NB4 (cell line): ENCODE measurements at regions not wholly inside any gene's neighbourhood (a gene's known extent, or its start where the extent isn't known, plus 50 kb on each side); places are given as distances from the start of the nearest gene placed in this dataset.

Source experiments
- DNase-seq: peaks from one replicate; pipeline ENCODE4 v3.0.0; 2010; ENCODE audit warnings: low read depth
- H3K4me3 ChIP-seq: one replicate; pipeline ENCODE4 v1.5.1; 2011; ENCODE audit warnings: mild to moderate bottlenecking, low read depth, low read length, moderate library complexity
- MAX ChIP-seq: IDR thresholded peaks from 2 replicates; pipeline ENCODE4 v1.6.1; 2011; ENCODE audit warnings: low read depth, low read length
- MYC ChIP-seq: IDR thresholded peaks from 2 replicates; pipeline ENCODE4 v1.6.1; 2011; ENCODE audit warnings: low read depth, low read length
- POLR2A ChIP-seq: IDR thresholded peaks from 2 replicates; pipeline ENCODE4 v1.6.1; 2011; ENCODE audit warnings: mild to moderate bottlenecking; ENCODE audit not compliant: insufficient read length; ENCODE audit errors: extremely low read depth
- TF ChIP-seq, protein P1 (sequence below): IDR thresholded peaks from one replicate; pipeline ENCODE4 v1.5.1; 2012; ENCODE audit warnings: low read depth, low read length

DNA sequence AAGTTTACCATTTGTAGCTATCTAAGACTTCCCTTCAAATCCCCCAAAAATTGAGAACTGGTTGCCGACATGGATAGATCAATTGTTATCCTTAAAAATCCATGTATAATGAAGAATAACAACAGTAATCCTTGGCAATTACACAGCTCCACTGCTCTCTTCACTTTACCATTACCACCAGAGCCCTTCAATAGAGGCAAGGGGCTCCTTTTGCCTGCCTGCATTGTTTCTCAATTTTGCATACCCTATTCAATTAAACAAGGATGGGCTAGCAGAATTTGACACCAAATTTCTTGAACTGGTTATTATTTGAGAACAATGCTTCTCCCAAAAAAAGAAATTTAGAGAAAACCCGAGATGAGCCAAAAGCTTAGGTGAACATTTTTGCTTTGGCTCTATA lies 387.8 kb upstream of the PKN2 start:
- DNase-seq = no peak
- TF ChIP-seq POLR2A (no peak), MYC (no peak), MAX (no peak)
- TF ChIP-seq, protein P1, sequence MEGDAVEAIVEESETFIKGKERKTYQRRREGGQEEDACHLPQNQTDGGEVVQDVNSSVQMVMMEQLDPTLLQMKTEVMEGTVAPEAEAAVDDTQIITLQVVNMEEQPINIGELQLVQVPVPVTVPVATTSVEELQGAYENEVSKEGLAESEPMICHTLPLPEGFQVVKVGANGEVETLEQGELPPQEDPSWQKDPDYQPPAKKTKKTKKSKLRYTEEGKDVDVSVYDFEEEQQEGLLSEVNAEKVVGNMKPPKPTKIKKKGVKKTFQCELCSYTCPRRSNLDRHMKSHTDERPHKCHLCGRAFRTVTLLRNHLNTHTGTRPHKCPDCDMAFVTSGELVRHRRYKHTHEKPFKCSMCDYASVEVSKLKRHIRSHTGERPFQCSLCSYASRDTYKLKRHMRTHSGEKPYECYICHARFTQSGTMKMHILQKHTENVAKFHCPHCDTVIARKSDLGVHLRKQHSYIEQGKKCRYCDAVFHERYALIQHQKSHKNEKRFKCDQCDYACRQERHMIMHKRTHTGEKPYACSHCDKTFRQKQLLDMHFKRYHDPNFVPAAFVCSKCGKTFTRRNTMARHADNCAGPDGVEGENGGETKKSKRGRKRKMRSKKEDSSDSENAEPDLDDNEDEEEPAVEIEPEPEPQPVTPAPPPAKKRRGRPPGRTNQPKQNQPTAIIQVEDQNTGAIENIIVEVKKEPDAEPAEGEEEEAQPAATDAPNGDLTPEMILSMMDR = no peak
- H3K4me3 ChIP-seq = no peak overlapping the region

DNA sequence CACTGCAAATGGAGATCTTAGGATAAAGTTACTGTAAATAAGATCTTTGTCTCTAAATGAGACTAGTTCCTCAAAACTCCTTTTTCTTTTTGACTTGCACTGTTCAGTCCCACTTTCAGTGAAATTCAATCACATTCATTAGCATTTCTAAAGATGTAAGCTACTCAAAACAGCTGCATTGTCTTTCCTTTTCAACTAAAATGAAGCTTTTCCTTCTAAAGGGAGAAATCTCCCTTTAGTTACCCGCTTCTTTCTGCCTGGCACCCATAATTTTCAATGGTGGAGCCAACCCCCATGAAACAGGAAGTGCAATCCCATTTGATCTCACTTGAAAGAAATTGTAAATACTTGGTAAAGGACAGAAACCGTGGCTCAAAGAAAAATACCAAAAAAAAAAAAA lies 387.4 kb upstream of the PKN2 start:
- TF ChIP-seq POLR2A (no peak), MAX (no peak), MYC (no peak)
- no peak for DNase-seq
- no peak overlapping the region for H3K4me3 ChIP-seq

- no peak for TF ChIP-seq POLR2A
- TF ChIP-seq, protein P1 = no peak
- no peak for TF ChIP-seq MAX
- no peak for TF ChIP-seq MYC
- DNase-seq = no peak
- no peak overlapping the region for H3K4me3 ChIP-seq
These were observed 385.6 kb upstream of the PKN2 start for GRCh38 chr1:88298506-88298905.

DNA sequence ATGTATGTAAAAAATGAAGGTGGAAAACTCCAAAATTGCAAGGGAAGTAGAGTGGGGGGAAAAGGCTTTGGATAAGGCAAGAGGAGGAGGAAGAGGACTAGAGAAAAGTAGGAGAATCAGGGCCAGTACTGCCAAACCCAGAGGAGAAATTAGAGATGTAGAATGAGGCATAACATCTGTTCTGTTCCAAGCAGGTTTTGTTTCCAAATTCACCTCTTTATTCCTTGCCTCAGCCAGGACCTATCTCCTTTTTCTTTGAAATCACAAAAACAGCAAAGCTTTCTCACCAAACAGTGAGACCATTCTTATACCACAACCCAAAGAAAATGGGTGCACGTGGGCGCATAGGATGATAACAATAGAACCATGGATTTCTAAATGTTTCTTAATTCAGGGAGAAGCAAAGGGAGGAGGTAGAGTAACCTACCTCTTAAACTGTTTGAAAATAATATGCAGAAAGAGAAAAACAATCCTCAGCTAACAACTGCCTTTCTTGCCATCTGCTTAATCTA lies 383.3 kb upstream of the PKN2 start:
- DNase-seq = no peak
- TF ChIP-seq, protein P1 = no peak
- no peak for TF ChIP-seq MYC
- TF ChIP-seq MAX = no peak
- TF ChIP-seq POLR2A = no peak
- H3K4me3 ChIP-seq = no peak overlapping the region

- DNase-seq = peak; percentile 16
- no peak overlapping the region for H3K4me3 ChIP-seq
- TF ChIP-seq POLR2A (no peak), MAX (no peak), MYC (no peak)
- TF ChIP-seq, protein P1 = no peak
These were observed 381.1 kb upstream of the PKN2 start for GRCh38 chr1:88302843-88303486.

DNA sequence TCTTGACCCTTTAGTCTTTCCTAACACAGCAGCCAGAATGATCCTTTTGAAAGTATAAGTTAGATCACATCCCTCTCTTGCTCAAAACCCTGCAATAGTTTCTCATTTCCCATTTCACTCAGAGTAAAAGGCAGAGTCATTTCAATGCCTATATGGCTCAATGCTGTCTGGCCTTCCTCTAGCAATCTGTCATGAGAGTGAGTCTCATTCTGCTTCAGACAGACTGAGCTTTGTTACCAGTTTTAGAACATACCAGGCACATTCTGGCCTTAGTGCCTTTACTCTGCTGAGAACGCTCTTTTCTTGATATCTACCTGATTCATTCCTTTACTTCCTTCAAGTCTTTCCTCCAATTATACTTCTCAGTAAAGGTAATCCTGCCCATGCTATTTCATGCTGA lies 372.8 kb upstream of the PKN2 start:
- no peak for DNase-seq
- no peak for TF ChIP-seq MYC
- no peak for TF ChIP-seq MAX
- no peak for TF ChIP-seq POLR2A
- TF ChIP-seq, protein P1 = no peak
- H3K4me3 ChIP-seq = no peak overlapping the region
